ENCODE measurements at regions not wholly inside any gene's neighbourhood (a gene's known extent, or its start where the extent isn't known, plus 50 kb on each side); places are given as distances from the start of the nearest gene placed in this dataset.
"Not testable (repeated sequence)": the region's sequence is repeated elsewhere in the genome, so short reads cannot be mapped to it uniquely, and the experiment has no call there.

- no peaks in the 10 kb centered on the region for H3K36me3 Mint-ChIP-seq (ENCODE audit: insufficient read depth, unreplicated experiment)
- no peak for TF ChIP-seq CTCF (IDR thresholded peaks at IDR 0.05; ENCODE audit: unreplicated experiment)
- BruUV-seq (replicated peaks), result no TSS peak
- CTCF ChIA-PET, result no interaction called here
- DNase-seq, result no peak
- no peaks in the 10 kb centered on the region for H3K4me1 Mint-ChIP-seq (ENCODE audit: low read depth, unreplicated experiment)
- no peak overlapping the region for H3K4me3 Mint-ChIP-seq (ENCODE audit: low read depth, unreplicated experiment)
- intact Hi-C loops (cut with micrococcal nuclease; ENCODE audit: unreplicated experiment), result no loop called here
- no peaks in the 10 kb centered on the region for H3K9me3 Mint-ChIP-seq (ENCODE audit: low read depth, unreplicated experiment)
- no peak overlapping the region for H3K27ac Mint-ChIP-seq (ENCODE audit: unreplicated experiment)
- H3K27me3 Mint-ChIP-seq (ENCODE audit: unreplicated experiment), result peaks cover 14% of the 10 kb centered on the region
Observed at GRCh38 chr3:33956776-33957175, 158.3 kb downstream of the PDCD6IP start.

- intact Hi-C loops (cut with micrococcal nuclease; ENCODE audit: unreplicated experiment), result no loop called here
- Mint-ChIP-seq H3K36me3 (ENCODE audit: insufficient read depth, unreplicated experiment) (no peaks in the 10 kb centered on the region), H3K27ac (ENCODE audit: unreplicated experiment) (no peak overlapping the region), H3K4me1 (ENCODE audit: low read depth, unreplicated experiment) (no peaks in the 10 kb centered on the region), H3K27me3 (ENCODE audit: unreplicated experiment) (peaks cover 10% of the 10 kb centered on the region), H3K4me3 (ENCODE audit: low read depth, unreplicated experiment) (no peak overlapping the region), H3K9me3 (ENCODE audit: low read depth, unreplicated experiment) (no peaks in the 10 kb centered on the region)
- no peak for DNase-seq
- BruUV-seq (replicated peaks), result no TSS peak
- no peak for TF ChIP-seq CTCF (IDR thresholded peaks at IDR 0.05; ENCODE audit: unreplicated experiment)
- CTCF ChIA-PET, result no interaction called here
Observed at GRCh38 chr3:33957176-33957575, 158.7 kb downstream of the PDCD6IP start.

- BruUV-seq (replicated peaks), result no TSS peak
- Mint-ChIP-seq H3K27ac (ENCODE audit: unreplicated experiment) (no peak overlapping the region), H3K36me3 (ENCODE audit: insufficient read depth, unreplicated experiment) (no peaks in the 10 kb centered on the region), H3K9me3 (ENCODE audit: low read depth, unreplicated experiment) (no peaks in the 10 kb centered on the region), H3K4me3 (ENCODE audit: low read depth, unreplicated experiment) (no peak overlapping the region), H3K4me1 (ENCODE audit: low read depth, unreplicated experiment) (no peaks in the 10 kb centered on the region), H3K27me3 (ENCODE audit: unreplicated experiment) (peaks cover 9% of the 10 kb centered on the region)
- CTCF ChIA-PET, result no interaction called here
- intact Hi-C loops (cut with micrococcal nuclease; ENCODE audit: unreplicated experiment), result no loop called here
- TF ChIP-seq CTCF (IDR thresholded peaks at IDR 0.05; ENCODE audit: unreplicated experiment), result no peak
- no peak for DNase-seq
Observed at GRCh38 chr3:33958661-33959060, 160.2 kb downstream of the PDCD6IP start.

- no peaks in the 10 kb centered on the region for H3K4me1 Mint-ChIP-seq (ENCODE audit: low read depth, unreplicated experiment)
- H3K27me3 Mint-ChIP-seq (ENCODE audit: unreplicated experiment), result peaks cover 15% of the 10 kb centered on the region
- no peak for DNase-seq
- H3K27ac Mint-ChIP-seq (ENCODE audit: unreplicated experiment), result no peak overlapping the region
- intact Hi-C loops (cut with micrococcal nuclease; ENCODE audit: unreplicated experiment), result no loop called here
- CTCF ChIA-PET, result no interaction called here
- no peaks in the 10 kb centered on the region for H3K36me3 Mint-ChIP-seq (ENCODE audit: insufficient read depth, unreplicated experiment)
- H3K9me3 Mint-ChIP-seq (ENCODE audit: low read depth, unreplicated experiment), result no peaks in the 10 kb centered on the region
- BruUV-seq (replicated peaks), result no TSS peak
- no peak for TF ChIP-seq CTCF (IDR thresholded peaks at IDR 0.05; ENCODE audit: unreplicated experiment)
- no peak overlapping the region for H3K4me3 Mint-ChIP-seq (ENCODE audit: low read depth, unreplicated experiment)
Observed at GRCh38 chr3:33962396-33962795, 164.0 kb downstream of the PDCD6IP start.

- BruUV-seq (replicated peaks); CTCF ChIA-PET; DNase-seq; H3K27ac Mint-ChIP-seq (ENCODE audit: unreplicated experiment); H3K36me3 Mint-ChIP-seq (ENCODE audit: insufficient read depth, unreplicated experiment); H3K4me3 Mint-ChIP-seq (ENCODE audit: low read depth, unreplicated experiment); intact Hi-C loops (cut with micrococcal nuclease; ENCODE audit: unreplicated experiment); H3K9me3 Mint-ChIP-seq (ENCODE audit: low read depth, unreplicated experiment); H3K4me1 Mint-ChIP-seq (ENCODE audit: low read depth, unreplicated experiment): not testable (repeated sequence)
- H3K27me3 Mint-ChIP-seq (ENCODE audit: unreplicated experiment), result peaks cover 42% of the 10 kb centered on the region
Observed at GRCh38 chr3:33970180-33970579, 171.8 kb downstream of the PDCD6IP start.

Measured in Calu3 (cell line).